ENCODE measurements at regions not wholly inside any gene's neighbourhood (a gene's known extent, or its start where the extent isn't known, plus 50 kb on each side); places are given as distances from the start of the nearest gene placed in this dataset.

GRCh38 chr1:58256546-58256945 is 290.0 kb downstream of the OMA1 start:
- no peak for TF ChIP-seq CTCF (IDR thresholded peaks at IDR 0.05 in 8 of 11, conservative IDR thresholded peaks at IDR 0.05 in 3 of 11)

GRCh38 chr1:58256041-58256440 is 290.5 kb downstream of the OMA1 start:
- Histone ChIP-seq H3K4me3 (no peak overlapping the region), H3K36me3 (no peaks in the 10 kb centered on the region), H3K9me3 (no peaks in the 10 kb centered on the region), H3K4me1 (peaks cover 0 to 4% (median 0%) of the 10 kb centered on the region in 6 donors), H3K27me3 (replicated peaks in 1 of 7) (no peaks in the 10 kb centered on the region), H3K27ac (no peak overlapping the region)
- intact Hi-C loops (cut with DNase I; ENCODE audit: low total_unique reads): no loop called here
- DNase-seq: no peak
- WGBS, 5 donors: 89 to 95% (median 91%) methylated on average over 9 to 10 of the region's 10 CpGs
- TF ChIP-seq CTCF (IDR thresholded peaks at IDR 0.05 in 8 of 11, conservative IDR thresholded peaks at IDR 0.05 in 3 of 11) (no peak), POLR2A (IDR thresholded peaks at IDR 0.05) (no peak), POLR2AphosphoS5 (IDR thresholded peaks at IDR 0.05) (no peak)

More at GRCh38 chr1:58256546-58256945, 290.0 kb downstream of the OMA1 start:
- intact Hi-C loops (cut with DNase I; ENCODE audit: low total_unique reads): no loop called here
- 62 to 94% (median 90%) methylated on average over 3 of the region's 3 CpGs for WGBS, 5 donors
- Histone ChIP-seq H3K27ac (no peak overlapping the region), H3K4me3 (no peak overlapping the region), H3K9me3 (no peaks in the 10 kb centered on the region), H3K4me1 (no peaks in the 10 kb centered on the region), H3K36me3 (no peaks in the 10 kb centered on the region), H3K27me3 (replicated peaks in 1 of 7) (no peaks in the 10 kb centered on the region)
- DNase-seq: no peak

- Histone ChIP-seq H3K4me3 (no peak overlapping the region), H3K4me1 (peaks cover 0 to 12% (median 2%) of the 10 kb centered on the region in 6 donors), H3K9me3 (no peaks in the 10 kb centered on the region), H3K36me3 (no peaks in the 10 kb centered on the region), H3K27ac (no peak overlapping the region), H3K27me3 (replicated peaks in 1 of 7) (peaks cover 0 to 7% (median 4%) of the 10 kb centered on the region in 7 donors)
- intact Hi-C loops (cut with DNase I; ENCODE audit: low total_unique reads): no loop called here
- TF ChIP-seq POLR2A (IDR thresholded peaks at IDR 0.05) (no peak), POLR2AphosphoS5 (IDR thresholded peaks at IDR 0.05) (no peak), CTCF (IDR thresholded peaks at IDR 0.05 in 8 of 11, conservative IDR thresholded peaks at IDR 0.05 in 3 of 11) (no peak)
- no peak for DNase-seq
- WGBS, 5 donors: 82 to 96% (median 89%) methylated on average over 3 to 4 of the region's 4 CpGs
Measured at GRCh38 chr1:58255192-58255591, 291.3 kb downstream of the OMA1 start.

- TF ChIP-seq CTCF (IDR thresholded peaks at IDR 0.05 in 8 of 11, conservative IDR thresholded peaks at IDR 0.05 in 3 of 11) (peak in 1 of 11 experiments; percentile 10), POLR2A (IDR thresholded peaks at IDR 0.05) (no peak), POLR2AphosphoS5 (IDR thresholded peaks at IDR 0.05) (no peak)
- DNase-seq: no peak
- Histone ChIP-seq H3K4me1 (peaks cover 4 to 37% (median 19%) of the 10 kb centered on the region in 6 donors), H3K9me3 (no peaks in the 10 kb centered on the region), H3K27me3 (replicated peaks in 1 of 7) (peaks cover 0 to 43% (median 30%) of the 10 kb centered on the region in 7 donors), H3K36me3 (no peaks in the 10 kb centered on the region), H3K4me3 (no peak overlapping the region), H3K27ac (no peak overlapping the region)
- intact Hi-C loops (cut with DNase I; ENCODE audit: low total_unique reads): no loop called here
- WGBS, 5 donors: 31 to 44% (median 40%) methylated on average over 4 of the region's 4 CpGs
Measured at GRCh38 chr1:58251430-58252073, 295.0 kb downstream of the OMA1 start.

Data from spleen (tissue), 11 donors.